PC-9 (cell line): ENCODE measurements at regions not wholly inside any gene's neighbourhood (a gene's known extent, or its start where the extent isn't known, plus 50 kb on each side); places are given as distances from the start of the nearest gene placed in this dataset.

Experiments
- CTCF ChIP-seq: fragments of 200-600 bp; sonication (generic); conservative IDR thresholded peaks from 2 replicates; pipeline ENCODE4 v1.6.1; 2017; ENCODE audit warnings: mixed run types, antibody characterized with exemption, mild to moderate bottlenecking, moderate library complexity
- EZH2 ChIP-seq: fragments of 200-600 bp; sonication (generic); IDR thresholded peaks from 2 replicates; pipeline ENCODE4 v1.8.0; 2017; ENCODE audit warnings: antibody characterized with exemption, low read depth

- TF ChIP-seq EZH2 (no peak), CTCF (no peak)
These were observed 78.1 kb downstream of the SIK1 start for GRCh38 chr21:43348801-43349261.
